ENCODE measurements at regions not wholly inside any gene's neighbourhood (a gene's known extent, or its start where the extent isn't known, plus 50 kb on each side); places are given as distances from the start of the nearest gene placed in this dataset.

DNA sequence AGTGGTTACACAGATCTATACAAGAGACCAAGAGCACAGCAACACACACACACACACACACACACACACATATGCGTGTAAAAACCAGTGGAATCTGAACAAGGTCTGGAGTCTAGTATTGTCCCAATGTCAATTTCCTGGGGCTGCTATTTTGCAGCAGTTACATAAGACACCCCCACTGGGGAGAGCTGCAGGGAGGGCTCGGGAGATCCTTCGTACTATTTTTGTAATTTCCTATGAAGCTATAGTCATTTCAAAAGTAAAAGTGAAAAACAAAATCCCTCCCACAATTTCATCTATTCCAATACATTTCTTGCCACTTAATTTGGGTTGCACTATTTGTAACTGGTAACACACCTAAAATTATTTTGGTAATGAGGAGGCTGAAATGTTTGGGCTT is 68.5 kb downstream of the C16orf95 start:
- no peak overlapping the region for H2BK5ac ChIP-seq (ENCODE audit: low read length)
- no peak overlapping the region for H4K91ac ChIP-seq (ENCODE audit: low read depth, low read length, poor library complexity)
- H2AK5ac ChIP-seq (ENCODE audit: low read depth, low read length), result no peak overlapping the region
- no peak overlapping the region for H3K14ac ChIP-seq (ENCODE audit: low read length)
- no peak overlapping the region for H3K9ac ChIP-seq (ENCODE audit: low read depth, low read length, poor library complexity)
- H2BK120ac ChIP-seq (ENCODE audit: low read depth, low read length), result no peak overlapping the region
- no peak overlapping the region for H2AFZ ChIP-seq (ENCODE audit: low read length)
- no peak overlapping the region for H3K4ac ChIP-seq (ENCODE audit: low read length)
- H2BK12ac ChIP-seq (ENCODE audit: low read length), result no peak overlapping the region
- no peak overlapping the region for H3K4me3 ChIP-seq (ENCODE audit: low read length in 2 of 2)
- no peaks in the 10 kb centered on the region for H3K36me3 ChIP-seq (replicated peaks in 1 of 2; ENCODE audit: control insufficient read depth in 2 of 2, insufficient read depth in 2 of 2, low read length in 2 of 2)
- peaks cover 6 to 9% of the 10 kb centered on the region in 2 donors for H3K4me1 ChIP-seq (ENCODE audit: control insufficient read depth in 2 of 2, insufficient read depth in 1 of 2, low read depth in 1 of 2, low read length in 2 of 2)
- no peak overlapping the region for H3K27ac ChIP-seq (replicated peaks; ENCODE audit: low read length)
- H2BK15ac ChIP-seq (ENCODE audit: low read length), result no peak overlapping the region
- no CpG with 5 or more reads among the region's 3 CpGs for WGBS, 2 donors (ENCODE audit: extremely low coverage in 2 of 2, insufficient read length in 2 of 2, insufficient replicate concordance in 1 of 2)
- peaks cover 0 to 4% of the 10 kb centered on the region in 2 donors for H3K9me3 ChIP-seq (replicated peaks in 1 of 2; ENCODE audit: control insufficient read depth in 2 of 2, insufficient read depth in 1 of 2, low read depth in 1 of 2, low read length in 2 of 2)
- no peak overlapping the region for H3K4me2 ChIP-seq (ENCODE audit: insufficient read depth, low read length, poor library complexity, severe bottlenecking)
- no peaks in the 10 kb centered on the region for H3K79me1 ChIP-seq (ENCODE audit: low read depth, low read length)
- no peak overlapping the region for H4K8ac ChIP-seq (ENCODE audit: low read depth, low read length)
- no peak overlapping the region for H3K23ac ChIP-seq (ENCODE audit: low read depth, low read length, poor library complexity)
- no peaks in the 10 kb centered on the region for H3K27me3 ChIP-seq (ENCODE audit: control insufficient read depth in 3 of 3, insufficient read depth in 3 of 3, low read depth in 1 of 3, low read length in 3 of 3)
- no peak for DNase-seq (ENCODE audit: low spot score)
- no peak overlapping the region for H3K18ac ChIP-seq (ENCODE audit: low read length)

DNA sequence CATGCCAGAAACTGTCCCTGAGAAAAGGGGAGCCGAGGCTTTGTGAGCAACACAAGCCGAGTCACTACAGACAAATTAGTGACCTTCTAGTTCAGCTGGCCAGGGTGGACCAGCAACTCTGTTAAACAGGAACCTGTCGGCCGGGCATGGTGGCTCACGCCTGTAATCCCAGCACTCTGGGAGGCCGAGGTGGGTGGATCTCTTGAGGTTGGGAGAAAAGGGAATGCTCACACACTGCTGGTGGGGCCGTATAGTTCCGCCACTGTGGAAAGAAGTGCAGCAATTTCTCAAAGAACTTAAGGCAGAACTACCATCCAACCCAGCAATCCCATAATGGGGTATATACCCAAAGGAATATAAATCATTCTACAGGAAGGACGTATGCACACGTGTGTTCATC is 67.8 kb downstream of the C16orf95 start:
- no peak overlapping the region for H4K91ac ChIP-seq (ENCODE audit: low read depth, low read length, poor library complexity)
- no peak overlapping the region for H3K4me3 ChIP-seq (ENCODE audit: low read length in 2 of 2)
- H2BK12ac ChIP-seq (ENCODE audit: low read length), result no peak overlapping the region
- no peak overlapping the region for H3K18ac ChIP-seq (ENCODE audit: low read length)
- H4K8ac ChIP-seq (ENCODE audit: low read depth, low read length), result no peak overlapping the region
- H3K4me1 ChIP-seq (ENCODE audit: control insufficient read depth in 2 of 2, insufficient read depth in 1 of 2, low read depth in 1 of 2, low read length in 2 of 2), result peaks cover 6 to 9% of the 10 kb centered on the region in 2 donors
- H3K23ac ChIP-seq (ENCODE audit: low read depth, low read length, poor library complexity), result no peak overlapping the region
- H2AFZ ChIP-seq (ENCODE audit: low read length), result no peak overlapping the region
- peaks cover 0 to 4% of the 10 kb centered on the region in 2 donors for H3K9me3 ChIP-seq (replicated peaks in 1 of 2; ENCODE audit: control insufficient read depth in 2 of 2, insufficient read depth in 1 of 2, low read depth in 1 of 2, low read length in 2 of 2)
- H3K4ac ChIP-seq (ENCODE audit: low read length), result no peak overlapping the region
- H3K9ac ChIP-seq (ENCODE audit: low read depth, low read length, poor library complexity), result no peak overlapping the region
- H2BK5ac ChIP-seq (ENCODE audit: low read length), result no peak overlapping the region
- no peak overlapping the region for H2AK5ac ChIP-seq (ENCODE audit: low read depth, low read length)
- no peaks in the 10 kb centered on the region for H3K27me3 ChIP-seq (ENCODE audit: control insufficient read depth in 3 of 3, insufficient read depth in 3 of 3, low read depth in 1 of 3, low read length in 3 of 3)
- H2BK15ac ChIP-seq (ENCODE audit: low read length), result no peak overlapping the region
- no peak overlapping the region for H3K27ac ChIP-seq (replicated peaks; ENCODE audit: low read length)
- no peaks in the 10 kb centered on the region for H3K79me1 ChIP-seq (ENCODE audit: low read depth, low read length)
- DNase-seq (ENCODE audit: low spot score), result no peak
- no peak overlapping the region for H2BK120ac ChIP-seq (ENCODE audit: low read depth, low read length)
- H3K36me3 ChIP-seq (replicated peaks in 1 of 2; ENCODE audit: control insufficient read depth in 2 of 2, insufficient read depth in 2 of 2, low read length in 2 of 2), result no peaks in the 10 kb centered on the region
- no peak overlapping the region for H3K4me2 ChIP-seq (ENCODE audit: insufficient read depth, low read length, poor library complexity, severe bottlenecking)
- no CpG with 5 or more reads among the region's 10 CpGs for WGBS, 2 donors (ENCODE audit: extremely low coverage in 2 of 2, insufficient read length in 2 of 2, insufficient replicate concordance in 1 of 2)
- H3K14ac ChIP-seq (ENCODE audit: low read length), result no peak overlapping the region

DNA sequence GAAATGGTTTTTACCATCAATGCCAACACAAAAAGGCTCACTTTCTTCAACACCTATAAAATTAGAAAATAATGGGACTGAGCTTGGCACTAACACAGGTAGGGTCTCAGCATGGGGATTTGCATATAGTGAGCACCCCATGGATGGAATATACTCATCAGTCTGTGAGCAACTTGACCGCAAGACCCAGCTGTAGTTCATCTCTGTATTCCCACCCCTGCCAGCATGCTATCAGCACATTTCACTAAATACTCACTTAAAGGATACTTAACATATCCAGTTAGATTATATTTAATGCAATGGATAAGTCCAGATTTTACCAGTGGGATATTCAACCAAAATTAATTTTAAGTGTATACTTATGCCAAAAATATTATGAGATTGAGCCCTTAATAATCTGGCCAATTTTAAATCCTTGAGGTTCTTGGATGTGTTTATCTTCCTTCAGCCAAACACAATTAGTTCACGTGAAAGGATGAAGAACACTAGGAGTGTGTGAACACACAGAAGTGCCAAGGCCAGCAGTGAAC is 66.7 kb downstream of the C16orf95 start:
- Histone ChIP-seq H2BK5ac (ENCODE audit: low read length) (no peak overlapping the region), H4K8ac (ENCODE audit: low read depth, low read length) (no peak overlapping the region), H3K79me1 (ENCODE audit: low read depth, low read length) (no peaks in the 10 kb centered on the region), H3K9me3 (replicated peaks in 1 of 2; ENCODE audit: control insufficient read depth in 2 of 2, insufficient read depth in 1 of 2, low read depth in 1 of 2, low read length in 2 of 2) (peaks cover 0 to 4% of the 10 kb centered on the region in 2 donors), H3K14ac (ENCODE audit: low read length) (no peak overlapping the region), H3K4ac (ENCODE audit: low read length) (no peak overlapping the region), H2BK15ac (ENCODE audit: low read length) (no peak overlapping the region), H3K9ac (ENCODE audit: low read depth, low read length, poor library complexity) (no peak overlapping the region), H3K4me1 (ENCODE audit: control insufficient read depth in 2 of 2, insufficient read depth in 1 of 2, low read depth in 1 of 2, low read length in 2 of 2) (peaks cover 2 to 6% of the 10 kb centered on the region in 2 donors), H3K36me3 (replicated peaks in 1 of 2; ENCODE audit: control insufficient read depth in 2 of 2, insufficient read depth in 2 of 2, low read length in 2 of 2) (no peaks in the 10 kb centered on the region), H2AFZ (ENCODE audit: low read length) (no peak overlapping the region), H2BK12ac (ENCODE audit: low read length) (no peak overlapping the region), H3K27ac (replicated peaks; ENCODE audit: low read length) (no peak overlapping the region), H3K23ac (ENCODE audit: low read depth, low read length, poor library complexity) (no peak overlapping the region), H3K18ac (ENCODE audit: low read length) (no peak overlapping the region), H3K4me2 (ENCODE audit: insufficient read depth, low read length, poor library complexity, severe bottlenecking) (no peak overlapping the region), H3K27me3 (ENCODE audit: control insufficient read depth in 3 of 3, insufficient read depth in 3 of 3, low read depth in 1 of 3, low read length in 3 of 3) (no peaks in the 10 kb centered on the region), H2AK5ac (ENCODE audit: low read depth, low read length) (no peak overlapping the region), H3K4me3 (ENCODE audit: low read length in 2 of 2) (no peak overlapping the region), H2BK120ac (ENCODE audit: low read depth, low read length) (no peak overlapping the region), H4K91ac (ENCODE audit: low read depth, low read length, poor library complexity) (no peak overlapping the region)
- no peak for DNase-seq (ENCODE audit: low spot score)
- no CpG with 5 or more reads among the region's 2 CpGs for WGBS, 2 donors (ENCODE audit: extremely low coverage in 2 of 2, insufficient read length in 2 of 2, insufficient replicate concordance in 1 of 2)

DNA sequence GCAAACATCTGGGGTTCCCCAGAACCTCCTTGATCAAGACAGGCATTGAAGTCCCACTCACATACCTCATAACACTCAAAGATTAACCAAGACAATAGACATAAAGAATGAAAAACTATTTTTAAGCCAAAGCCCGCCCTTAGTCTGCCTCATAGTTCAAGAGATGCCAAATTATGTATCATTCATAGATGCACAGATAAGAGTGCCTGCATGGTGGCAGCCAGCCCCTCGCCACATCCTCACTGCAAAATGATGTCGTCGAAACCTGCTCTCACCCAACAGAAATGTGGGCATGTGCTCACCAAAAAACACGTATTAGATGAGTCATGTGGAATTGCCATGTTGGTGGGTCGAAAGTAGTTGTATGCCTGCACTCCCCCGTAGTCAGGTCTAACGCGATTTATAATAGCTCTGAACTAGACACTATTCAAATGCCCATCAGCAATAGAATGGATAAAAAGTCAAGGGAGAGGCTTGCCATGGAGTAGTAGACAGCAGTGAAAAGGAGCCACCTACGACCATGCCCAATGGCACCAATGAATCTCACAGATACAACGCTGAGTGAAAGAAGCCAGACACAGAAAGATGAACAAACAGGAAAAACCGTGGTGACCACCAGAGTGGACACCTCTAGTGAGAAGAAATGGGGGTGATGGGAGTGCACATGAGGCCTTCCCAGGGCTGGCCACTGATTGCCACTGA is 64.8 kb downstream of the C16orf95 start:
- Histone ChIP-seq H3K4me3 (ENCODE audit: low read length in 2 of 2) (no peak overlapping the region), H3K14ac (ENCODE audit: low read length) (no peak overlapping the region), H3K4ac (ENCODE audit: low read length) (no peak overlapping the region), H3K4me1 (ENCODE audit: control insufficient read depth in 2 of 2, insufficient read depth in 1 of 2, low read depth in 1 of 2, low read length in 2 of 2) (no peaks in the 10 kb centered on the region), H3K18ac (ENCODE audit: low read length) (no peak overlapping the region), H2BK5ac (ENCODE audit: low read length) (no peak overlapping the region), H2BK12ac (ENCODE audit: low read length) (no peak overlapping the region), H3K4me2 (ENCODE audit: insufficient read depth, low read length, poor library complexity, severe bottlenecking) (no peak overlapping the region), H3K9me3 (replicated peaks in 1 of 2; ENCODE audit: control insufficient read depth in 2 of 2, insufficient read depth in 1 of 2, low read depth in 1 of 2, low read length in 2 of 2) (peaks cover 0 to 4% of the 10 kb centered on the region in 2 donors), H4K91ac (ENCODE audit: low read depth, low read length, poor library complexity) (no peak overlapping the region), H3K27ac (replicated peaks; ENCODE audit: low read length) (no peak overlapping the region), H3K79me1 (ENCODE audit: low read depth, low read length) (no peaks in the 10 kb centered on the region), H3K36me3 (replicated peaks in 1 of 2; ENCODE audit: control insufficient read depth in 2 of 2, insufficient read depth in 2 of 2, low read length in 2 of 2) (no peaks in the 10 kb centered on the region), H3K9ac (ENCODE audit: low read depth, low read length, poor library complexity) (no peak overlapping the region), H2BK15ac (ENCODE audit: low read length) (no peak overlapping the region), H3K27me3 (ENCODE audit: control insufficient read depth in 3 of 3, insufficient read depth in 3 of 3, low read depth in 1 of 3, low read length in 3 of 3) (no peaks in the 10 kb centered on the region), H2BK120ac (ENCODE audit: low read depth, low read length) (no peak overlapping the region), H2AK5ac (ENCODE audit: low read depth, low read length) (no peak overlapping the region), H4K8ac (ENCODE audit: low read depth, low read length) (no peak overlapping the region), H2AFZ (ENCODE audit: low read length) (no peak overlapping the region), H3K23ac (ENCODE audit: low read depth, low read length, poor library complexity) (no peak overlapping the region)
- no CpG with 5 or more reads among the region's 12 CpGs for WGBS, 2 donors (ENCODE audit: extremely low coverage in 2 of 2, insufficient read length in 2 of 2, insufficient replicate concordance in 1 of 2)
- DNase-seq (ENCODE audit: low spot score), result no peak
